Fibroblast of lung (primary cell): ENCODE measurements at regions not wholly inside any gene's neighbourhood (a gene's known extent, or its start where the extent isn't known, plus 50 kb on each side); places are given as distances from the start of the nearest gene placed in this dataset.
"Not testable (repeated sequence)": the region's sequence is repeated elsewhere in the genome, so short reads cannot be mapped to it uniquely, and the experiment has no call there.

Experiments used
- DNase-seq, 2 donors: peaks; one replicate each; pipeline versions ENCODE4 v3.0.0 to v3.0.0-alpha.2; 2010; ENCODE audit warnings: low read depth in 2 of 2
- H2AFZ ChIP-seq: 2 replicates; pipeline ENCODE4 v1.5.1; 2012; ENCODE audit warnings: low read length, control low read depth, inconsistent platforms
- H3K27ac ChIP-seq: 2 replicates; pipeline ENCODE4 v1.5.1; 2011; ENCODE audit warnings: low read length, control low read depth; ENCODE audit not compliant: insufficient read depth
- H3K27me3 ChIP-seq: 2 replicates; pipeline ENCODE4 v1.5.1; 2011; ENCODE audit warnings: mild to moderate bottlenecking, low read length; ENCODE audit not compliant: control insufficient read depth, insufficient read depth
- H3K36me3 ChIP-seq: 2 replicates; pipeline ENCODE4 v1.5.1; 2011; ENCODE audit warnings: low read length; ENCODE audit not compliant: control insufficient read depth, insufficient read depth
- H3K4me1 ChIP-seq: 2 replicates; pipeline ENCODE4 v1.5.1; 2011; ENCODE audit warnings: low read length; ENCODE audit not compliant: control insufficient read depth, insufficient read depth; ENCODE audit errors: extremely low read depth
- H3K4me2 ChIP-seq: 2 replicates; pipeline ENCODE4 v1.5.1; 2011; ENCODE audit warnings: low read length, control low read depth; ENCODE audit not compliant: insufficient read depth; ENCODE audit errors: extremely low read depth
- H3K4me3 ChIP-seq, 4 experiments: fragments of 200-600 bp in 1 of 4; sonication (generic) in 1 of 4; replicated peaks in 1 of 4; 2 replicates each; pipeline ENCODE4 v1.5.1; 2011 to 2016; ENCODE audit warnings: low read length in 4 of 4, low read depth in 3 of 4, mild to moderate bottlenecking in 3 of 4, control low read depth in 2 of 4, inconsistent platforms in 1 of 4, mixed read lengths in 1 of 4; ENCODE audit not compliant: insufficient read depth in 1 of 4; ENCODE audit errors: control extremely low read depth in 1 of 4
- H3K79me2 ChIP-seq: 2 replicates; pipeline ENCODE4 v1.5.1; 2012; ENCODE audit warnings: mild to moderate bottlenecking, low read length, inconsistent platforms; ENCODE audit not compliant: control insufficient read depth, insufficient read depth
- H3K9ac ChIP-seq: 2 replicates; pipeline ENCODE4 v1.5.1; 2011; ENCODE audit warnings: mild to moderate bottlenecking, low read length, control low read depth; ENCODE audit not compliant: insufficient read depth
- H3K9me3 ChIP-seq: 2 replicates; pipeline ENCODE4 v1.5.1; 2012; ENCODE audit warnings: low read depth, low read length; ENCODE audit not compliant: control insufficient read depth, insufficient read depth
- H4K20me1 ChIP-seq: 2 replicates; pipeline ENCODE4 v1.5.1; 2011; ENCODE audit warnings: low read length; ENCODE audit not compliant: control insufficient read depth, insufficient read depth; ENCODE audit errors: extremely low read depth

- H3K4me2 ChIP-seq, H4K20me1 ChIP-seq, H2AFZ ChIP-seq, H3K9ac ChIP-seq, H3K9me3 ChIP-seq, H3K27me3 ChIP-seq, H3K36me3 ChIP-seq, H3K79me2 ChIP-seq, H3K27ac ChIP-seq, H3K4me3 ChIP-seq, DNase-seq, H3K4me1 ChIP-seq: not testable (repeated sequence)
These were observed 99.1 kb upstream of the NBPF8 start for GRCh38 chr1:120315738-120316137.

GRCh38 chr1:120311930-120312329 is 102.9 kb upstream of the NBPF8 start:
- not testable (repeated sequence) for H3K4me1 ChIP-seq, H3K9me3 ChIP-seq, H4K20me1 ChIP-seq, H3K9ac ChIP-seq, DNase-seq, H3K36me3 ChIP-seq, H3K27me3 ChIP-seq, H3K79me2 ChIP-seq, H3K4me3 ChIP-seq, H2AFZ ChIP-seq, H3K27ac ChIP-seq, H3K4me2 ChIP-seq

GRCh38 chr1:120308940-120309578 is 105.8 kb upstream of the NBPF8 start:
- H3K27ac ChIP-seq, H3K4me3 ChIP-seq, H3K27me3 ChIP-seq, H3K4me2 ChIP-seq, H3K9me3 ChIP-seq, H2AFZ ChIP-seq, H3K79me2 ChIP-seq, H3K36me3 ChIP-seq, H4K20me1 ChIP-seq, H3K4me1 ChIP-seq, DNase-seq, H3K9ac ChIP-seq: not testable (repeated sequence)

GRCh38 chr1:120305046-120305445 is 109.8 kb upstream of the NBPF8 start:
- not testable (repeated sequence) for H3K27me3 ChIP-seq, H3K4me1 ChIP-seq, H3K9ac ChIP-seq, H4K20me1 ChIP-seq, H3K4me2 ChIP-seq, H2AFZ ChIP-seq, H3K4me3 ChIP-seq, H3K36me3 ChIP-seq, DNase-seq, H3K9me3 ChIP-seq, H3K79me2 ChIP-seq, H3K27ac ChIP-seq

- not testable (repeated sequence) for H3K4me1 ChIP-seq, H3K27me3 ChIP-seq, H3K9me3 ChIP-seq, H3K4me3 ChIP-seq, H3K27ac ChIP-seq, H4K20me1 ChIP-seq, H3K9ac ChIP-seq, H3K79me2 ChIP-seq, H3K4me2 ChIP-seq, H2AFZ ChIP-seq, DNase-seq, H3K36me3 ChIP-seq
These were observed 110.5 kb upstream of the NBPF8 start for GRCh38 chr1:120304341-120304740.

GRCh38 chr1:120299433-120300057 is 115.3 kb upstream of the NBPF8 start:
- DNase-seq, H4K20me1 ChIP-seq, H3K9ac ChIP-seq, H3K4me1 ChIP-seq, H3K9me3 ChIP-seq, H2AFZ ChIP-seq, H3K27ac ChIP-seq, H3K27me3 ChIP-seq, H3K36me3 ChIP-seq, H3K4me3 ChIP-seq, H3K79me2 ChIP-seq, H3K4me2 ChIP-seq: not testable (repeated sequence)

- H3K4me3 ChIP-seq, H3K27me3 ChIP-seq, H4K20me1 ChIP-seq, H3K27ac ChIP-seq, H3K79me2 ChIP-seq, H2AFZ ChIP-seq, H3K9me3 ChIP-seq, DNase-seq, H3K9ac ChIP-seq, H3K4me2 ChIP-seq, H3K4me1 ChIP-seq, H3K36me3 ChIP-seq: not testable (repeated sequence)
These were observed 116.3 kb upstream of the NBPF8 start for GRCh38 chr1:120298487-120298886.
